ENCODE measurements at regions not wholly inside any gene's neighbourhood (a gene's known extent, or its start where the extent isn't known, plus 50 kb on each side); places are given as distances from the start of the nearest gene placed in this dataset.
"Not testable (repeated sequence)": the region's sequence is repeated elsewhere in the genome, so short reads cannot be mapped to it uniquely, and the experiment has no call there.

DNA sequence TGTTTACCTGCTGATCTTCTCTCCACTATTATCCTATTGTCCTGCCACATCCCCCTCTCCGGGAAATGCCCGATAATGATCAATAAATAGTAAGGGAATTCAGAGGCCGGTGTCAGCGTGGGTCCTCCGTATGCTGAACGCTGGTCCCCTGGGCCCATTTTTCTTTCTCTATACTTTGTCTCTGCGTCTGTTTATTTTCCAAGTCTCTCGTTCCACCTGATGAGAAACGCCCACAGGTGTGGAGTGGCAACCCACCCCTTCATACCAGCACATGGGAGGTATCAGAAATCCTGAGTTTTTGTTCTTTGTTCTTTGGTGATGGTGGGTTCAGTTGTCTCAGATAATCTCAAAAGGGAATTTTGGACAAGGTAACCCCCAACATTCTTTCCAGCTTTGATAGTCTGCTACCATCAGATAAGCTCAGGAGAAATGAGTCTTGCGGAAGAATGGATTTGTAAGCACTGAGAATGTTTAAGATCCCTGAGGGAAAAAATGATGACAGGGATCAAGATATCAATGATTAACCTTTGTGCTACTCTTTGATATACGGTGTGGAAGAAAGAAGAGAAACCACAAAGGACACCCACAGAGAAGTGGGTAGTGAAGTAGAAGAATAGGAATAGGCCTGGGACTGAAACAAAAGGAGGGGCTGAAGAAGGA is 117.9 kb downstream of the CEP44 start:
- DNase-seq (ENCODE audit: extremely low spot score, insufficient read length, low read depth) = no peak
- FAIRE-seq = no peak

GRCh38 chr4:174400603-174401302 is 117.0 kb downstream of the CEP44 start:
- not testable (repeated sequence) for FAIRE-seq; DNase-seq (ENCODE audit: extremely low spot score, insufficient read length, low read depth)

GRCh38 chr4:174398728-174399127 is 115.0 kb downstream of the CEP44 start:
- FAIRE-seq = no peak
- no peak for DNase-seq (ENCODE audit: extremely low spot score, insufficient read length, low read depth)

GRCh38 chr4:174397366-174398155 is 113.8 kb downstream of the CEP44 start:
- FAIRE-seq (no peak), DNase-seq (ENCODE audit: extremely low spot score, insufficient read length, low read depth) (no peak)

- FAIRE-seq = no peak
- DNase-seq (ENCODE audit: extremely low spot score, insufficient read length, low read depth) = no peak
Observed at GRCh38 chr4:174396599-174397110, 112.9 kb downstream of the CEP44 start.

GRCh38 chr4:174394915-174395314 is 111.2 kb downstream of the CEP44 start:
- no peak for DNase-seq (ENCODE audit: extremely low spot score, insufficient read length, low read depth)
- FAIRE-seq = no peak

DNA sequence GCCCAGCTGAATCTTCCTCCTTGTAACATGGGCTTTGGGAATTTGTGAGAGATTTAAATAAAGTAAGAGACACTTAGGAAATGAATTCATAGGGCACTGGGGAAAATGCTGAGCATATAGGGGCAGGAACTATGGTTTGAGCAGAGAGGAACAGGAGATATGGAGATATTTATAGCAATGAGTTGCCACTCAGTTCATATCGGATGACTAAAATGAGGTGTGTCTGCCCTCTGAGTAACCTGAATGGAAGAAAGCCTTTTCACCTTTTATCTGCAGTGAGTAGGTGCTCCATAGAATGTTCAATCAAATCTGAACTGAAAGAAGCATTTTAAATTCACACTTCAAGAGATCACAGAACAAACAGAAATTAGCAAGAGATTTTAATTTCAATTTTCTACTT is 105.7 kb downstream of the CEP44 start:
- DNase-seq (ENCODE audit: extremely low spot score, insufficient read length, low read depth) (no peak), FAIRE-seq (no peak)

- DNase-seq (ENCODE audit: extremely low spot score, insufficient read length, low read depth) (no peak), FAIRE-seq (no peak)
Observed at GRCh38 chr4:174388461-174389145, 104.9 kb downstream of the CEP44 start.

- FAIRE-seq (no peak), DNase-seq (ENCODE audit: extremely low spot score, insufficient read length, low read depth) (no peak)
Observed at GRCh38 chr4:174387721-174388120, 104.0 kb downstream of the CEP44 start.

GRCh38 chr4:174387143-174387542 is 103.4 kb downstream of the CEP44 start:
- FAIRE-seq = no peak
- DNase-seq (ENCODE audit: extremely low spot score, insufficient read length, low read depth) = no peak

DNA sequence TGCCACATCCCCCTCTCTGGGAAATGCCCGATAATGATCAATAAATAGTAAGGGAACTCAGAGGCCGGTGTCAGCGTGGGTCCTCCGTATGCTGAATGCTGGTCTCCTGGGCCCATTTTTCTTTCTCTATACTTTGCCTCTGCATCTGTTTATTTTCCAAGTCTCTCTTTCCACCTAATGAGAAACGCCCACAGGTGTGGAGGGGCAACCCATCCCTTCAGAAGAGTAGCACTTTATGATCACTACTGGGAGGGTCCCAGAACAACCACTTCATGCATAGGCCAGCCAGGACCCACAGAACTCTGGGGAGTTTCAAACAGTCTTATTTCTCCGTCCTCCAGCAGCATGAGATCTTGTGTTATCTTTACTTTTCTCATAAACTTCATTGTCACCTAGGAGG is 100.1 kb downstream of the CEP44 start:
- DNase-seq (ENCODE audit: extremely low spot score, insufficient read length, low read depth) (no peak), FAIRE-seq (no peak)

DNA sequence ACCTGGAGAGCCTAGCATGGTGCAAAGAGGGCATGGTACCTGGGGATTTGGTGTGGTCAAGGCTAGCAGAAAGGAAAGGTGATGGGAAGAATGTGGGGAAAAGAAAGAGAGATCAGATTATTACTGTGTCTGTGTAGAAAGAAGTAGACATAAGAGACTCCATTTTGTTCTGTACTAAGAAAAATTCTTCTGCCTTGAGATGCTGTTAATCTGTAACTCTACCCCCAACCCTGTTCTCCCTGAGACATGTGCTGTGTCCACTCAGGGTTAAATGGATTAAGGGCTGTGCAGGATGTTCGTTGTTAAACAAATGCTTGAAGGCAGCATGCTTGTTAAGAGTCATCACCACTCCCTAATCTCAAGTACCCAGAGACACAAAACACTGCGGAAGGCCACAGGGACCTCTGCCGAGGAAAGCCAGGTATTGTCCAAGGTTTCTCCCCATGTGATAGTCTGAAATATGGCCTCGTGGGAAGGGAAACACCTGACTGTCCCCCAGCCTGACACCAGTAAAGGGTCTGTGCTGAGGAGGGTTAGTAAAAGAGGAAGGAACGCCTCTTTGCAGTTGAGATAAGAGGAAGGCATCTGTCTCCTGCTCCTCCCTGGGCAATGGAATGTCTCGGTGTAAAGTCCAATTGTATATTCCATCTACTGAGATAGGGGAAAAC is 99.4 kb downstream of the CEP44 start:
- DNase-seq (ENCODE audit: extremely low spot score, insufficient read length, low read depth); FAIRE-seq: not testable (repeated sequence)

Measured in GM18507 (cell line).